HL-60 (cell line): ENCODE measurements at regions not wholly inside any gene's neighbourhood (a gene's known extent, or its start where the extent isn't known, plus 50 kb on each side); places are given as distances from the start of the nearest gene placed in this dataset.
A peak's percentile ranks its signal among the peaks of the same experiment; 100 is the strongest.

Experiments
- DNase-seq, 2 experiments: peaks; one replicate each; pipeline ENCODE4 v3.0.0-alpha.2; 2010 to 2020; ENCODE audit warnings: low read depth in 1 of 2, low spot score in 1 of 2
- H3K27ac ChIP-seq: fragments of 250-450 bp; sonication (Bioruptor Pico); replicated peaks from 2 replicates; pipeline ENCODE4 v1.5.1; 2020; ENCODE audit warnings: mild to moderate bottlenecking, moderate library complexity
- H3K27me3 ChIP-seq: fragments of 250-450 bp; sonication (Bioruptor Pico); 2 replicates; pipeline ENCODE4 v1.5.1; 2021; ENCODE audit warnings: mild to moderate bottlenecking, moderate library complexity; ENCODE audit not compliant: insufficient read depth, poor library complexity, severe bottlenecking
- H3K4me3 ChIP-seq: replicated peaks from 2 replicates; pipeline ENCODE4 v1.5.1; 2011; ENCODE audit warnings: mild to moderate bottlenecking, control low read depth, low read length; ENCODE audit not compliant: insufficient read depth
- GABPA ChIP-seq: IDR thresholded peaks from 2 replicates; pipeline ENCODE4 v1.6.1; 2012; ENCODE audit warnings: low read depth
- POLR2AphosphoS5 ChIP-seq: IDR thresholded peaks from 2 replicates; pipeline ENCODE4 v1.6.1; 2012; ENCODE audit warnings: low read depth
- SPI1 ChIP-seq: IDR thresholded peaks from 2 replicates; pipeline ENCODE4 v1.6.1; 2012; ENCODE audit warnings: low read depth, mild to moderate bottlenecking, borderline replicate concordance
- TF ChIP-seq, protein P1 (sequence below): IDR thresholded peaks from 2 replicates; pipeline ENCODE4 v1.6.1; 2012; ENCODE audit warnings: low read depth; ENCODE audit not compliant: insufficient replicate concordance
- TF ChIP-seq, protein P2 (sequence below): IDR thresholded peaks from one replicate; pipeline ENCODE4 v1.5.1; 2011; ENCODE audit warnings: low read length, control low read depth, inconsistent platforms; ENCODE audit not compliant: insufficient read depth

DNA sequence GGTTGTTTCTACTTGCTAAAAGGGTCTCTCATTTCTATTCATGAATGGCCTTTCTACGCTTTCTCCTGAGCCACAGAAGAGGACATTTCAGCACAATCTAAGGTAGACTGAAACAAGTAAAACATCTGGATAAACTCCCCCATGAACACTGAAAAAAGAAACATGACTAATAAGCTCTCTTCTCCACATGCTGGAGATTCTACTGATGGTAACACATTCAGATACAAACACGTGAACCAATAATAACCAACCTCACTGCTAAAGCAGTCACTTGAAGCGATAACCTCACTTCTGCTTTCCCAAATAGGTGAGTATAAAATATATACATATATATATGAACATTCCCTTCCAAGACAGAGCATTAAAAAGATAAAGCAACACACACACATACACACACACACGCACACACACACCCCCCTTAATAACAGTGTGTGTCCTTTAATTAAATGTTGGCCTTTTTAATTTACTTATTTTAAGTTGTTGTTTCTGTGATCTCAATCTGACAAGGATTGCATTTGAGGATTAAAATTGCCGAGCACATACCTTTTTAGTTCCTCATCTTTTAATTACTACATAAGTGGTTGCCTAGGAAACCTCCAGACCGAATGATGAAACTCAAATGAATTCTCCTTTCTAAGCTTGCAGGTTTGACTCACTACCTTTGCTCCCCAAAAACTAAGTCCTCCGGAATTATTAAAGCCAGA, 292.4 kb upstream of the KLF14 start:
- TF ChIP-seq, protein P1, sequence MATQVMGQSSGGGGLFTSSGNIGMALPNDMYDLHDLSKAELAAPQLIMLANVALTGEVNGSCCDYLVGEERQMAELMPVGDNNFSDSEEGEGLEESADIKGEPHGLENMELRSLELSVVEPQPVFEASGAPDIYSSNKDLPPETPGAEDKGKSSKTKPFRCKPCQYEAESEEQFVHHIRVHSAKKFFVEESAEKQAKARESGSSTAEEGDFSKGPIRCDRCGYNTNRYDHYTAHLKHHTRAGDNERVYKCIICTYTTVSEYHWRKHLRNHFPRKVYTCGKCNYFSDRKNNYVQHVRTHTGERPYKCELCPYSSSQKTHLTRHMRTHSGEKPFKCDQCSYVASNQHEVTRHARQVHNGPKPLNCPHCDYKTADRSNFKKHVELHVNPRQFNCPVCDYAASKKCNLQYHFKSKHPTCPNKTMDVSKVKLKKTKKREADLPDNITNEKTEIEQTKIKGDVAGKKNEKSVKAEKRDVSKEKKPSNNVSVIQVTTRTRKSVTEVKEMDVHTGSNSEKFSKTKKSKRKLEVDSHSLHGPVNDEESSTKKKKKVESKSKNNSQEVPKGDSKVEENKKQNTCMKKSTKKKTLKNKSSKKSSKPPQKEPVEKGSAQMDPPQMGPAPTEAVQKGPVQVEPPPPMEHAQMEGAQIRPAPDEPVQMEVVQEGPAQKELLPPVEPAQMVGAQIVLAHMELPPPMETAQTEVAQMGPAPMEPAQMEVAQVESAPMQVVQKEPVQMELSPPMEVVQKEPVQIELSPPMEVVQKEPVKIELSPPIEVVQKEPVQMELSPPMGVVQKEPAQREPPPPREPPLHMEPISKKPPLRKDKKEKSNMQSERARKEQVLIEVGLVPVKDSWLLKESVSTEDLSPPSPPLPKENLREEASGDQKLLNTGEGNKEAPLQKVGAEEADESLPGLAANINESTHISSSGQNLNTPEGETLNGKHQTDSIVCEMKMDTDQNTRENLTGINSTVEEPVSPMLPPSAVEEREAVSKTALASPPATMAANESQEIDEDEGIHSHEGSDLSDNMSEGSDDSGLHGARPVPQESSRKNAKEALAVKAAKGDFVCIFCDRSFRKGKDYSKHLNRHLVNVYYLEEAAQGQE: no peak
- TF ChIP-seq SPI1: no peak; the same call in 1 of the 2 replicates
- TF ChIP-seq GABPA: no peak
- TF ChIP-seq POLR2AphosphoS5: no peak
- TF ChIP-seq, protein P2, sequence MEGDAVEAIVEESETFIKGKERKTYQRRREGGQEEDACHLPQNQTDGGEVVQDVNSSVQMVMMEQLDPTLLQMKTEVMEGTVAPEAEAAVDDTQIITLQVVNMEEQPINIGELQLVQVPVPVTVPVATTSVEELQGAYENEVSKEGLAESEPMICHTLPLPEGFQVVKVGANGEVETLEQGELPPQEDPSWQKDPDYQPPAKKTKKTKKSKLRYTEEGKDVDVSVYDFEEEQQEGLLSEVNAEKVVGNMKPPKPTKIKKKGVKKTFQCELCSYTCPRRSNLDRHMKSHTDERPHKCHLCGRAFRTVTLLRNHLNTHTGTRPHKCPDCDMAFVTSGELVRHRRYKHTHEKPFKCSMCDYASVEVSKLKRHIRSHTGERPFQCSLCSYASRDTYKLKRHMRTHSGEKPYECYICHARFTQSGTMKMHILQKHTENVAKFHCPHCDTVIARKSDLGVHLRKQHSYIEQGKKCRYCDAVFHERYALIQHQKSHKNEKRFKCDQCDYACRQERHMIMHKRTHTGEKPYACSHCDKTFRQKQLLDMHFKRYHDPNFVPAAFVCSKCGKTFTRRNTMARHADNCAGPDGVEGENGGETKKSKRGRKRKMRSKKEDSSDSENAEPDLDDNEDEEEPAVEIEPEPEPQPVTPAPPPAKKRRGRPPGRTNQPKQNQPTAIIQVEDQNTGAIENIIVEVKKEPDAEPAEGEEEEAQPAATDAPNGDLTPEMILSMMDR: no peak
- DNase-seq: peak; percentile 61 to 74
- Histone ChIP-seq H3K27me3 (no peaks in the 10 kb centered on the region), H3K4me3 (no peak overlapping the region), H3K27ac (peak overlapping the region; percentile 55)

DNA sequence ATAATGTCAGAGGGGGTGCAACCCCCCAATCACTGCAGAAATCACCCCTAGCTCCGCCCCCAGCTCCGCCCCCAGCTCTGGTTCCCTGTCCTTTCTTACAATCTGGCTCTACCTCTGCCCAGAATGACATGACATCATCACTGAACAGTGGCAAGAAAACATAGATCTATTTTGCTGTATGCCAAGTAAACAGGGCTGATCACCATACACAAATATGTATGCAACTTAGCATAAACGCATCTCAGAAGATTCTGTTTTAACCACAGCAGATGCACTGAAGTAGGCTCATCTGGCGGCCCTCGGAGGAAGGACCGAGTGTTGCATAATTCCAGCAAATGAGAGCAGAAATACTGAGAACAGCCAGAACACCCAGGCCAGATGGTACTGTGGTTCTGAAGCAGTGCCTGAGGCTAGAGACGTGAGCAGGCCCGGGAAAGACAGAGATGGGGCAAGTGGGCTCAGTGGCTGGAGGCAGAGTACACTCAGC, 293.3 kb upstream of the KLF14 start:
- Histone ChIP-seq H3K27ac (peak overlapping the region; percentile 55), H3K4me3 (no peak overlapping the region), H3K27me3 (no peaks in the 10 kb centered on the region)
- peak; percentile 68 to 76 for DNase-seq
- TF ChIP-seq POLR2AphosphoS5: peak; percentile 59
- TF ChIP-seq, protein P2: no peak

DNA sequence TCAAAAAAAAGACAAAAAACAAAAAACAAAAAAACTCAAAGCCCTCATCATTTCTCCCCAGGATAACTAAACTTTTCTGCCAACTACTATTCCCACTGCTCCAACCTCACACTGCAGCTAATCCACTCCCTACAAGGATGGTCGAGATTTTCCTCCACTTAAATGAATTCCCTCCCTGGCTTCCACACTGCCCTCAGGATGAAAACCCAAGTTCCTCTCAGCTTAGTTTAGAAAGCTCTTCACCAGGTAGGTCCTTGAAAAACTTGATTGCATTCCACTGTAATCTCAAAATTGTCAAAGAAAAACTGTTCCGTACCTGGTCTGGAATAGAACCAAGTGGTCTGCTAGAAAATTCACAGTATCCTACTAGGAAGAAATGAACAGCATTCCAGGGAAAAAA, 294.3 kb upstream of the KLF14 start:
- no peak for DNase-seq
- no peak overlapping the region for H3K4me3 ChIP-seq
- TF ChIP-seq, protein P2: no peak
- no peak for TF ChIP-seq SPI1
- TF ChIP-seq, protein P1: no peak
- no peak for TF ChIP-seq GABPA
- TF ChIP-seq POLR2AphosphoS5: no peak
- H3K27ac ChIP-seq: no peak overlapping the region
- H3K27me3 ChIP-seq: no peaks in the 10 kb centered on the region

DNA sequence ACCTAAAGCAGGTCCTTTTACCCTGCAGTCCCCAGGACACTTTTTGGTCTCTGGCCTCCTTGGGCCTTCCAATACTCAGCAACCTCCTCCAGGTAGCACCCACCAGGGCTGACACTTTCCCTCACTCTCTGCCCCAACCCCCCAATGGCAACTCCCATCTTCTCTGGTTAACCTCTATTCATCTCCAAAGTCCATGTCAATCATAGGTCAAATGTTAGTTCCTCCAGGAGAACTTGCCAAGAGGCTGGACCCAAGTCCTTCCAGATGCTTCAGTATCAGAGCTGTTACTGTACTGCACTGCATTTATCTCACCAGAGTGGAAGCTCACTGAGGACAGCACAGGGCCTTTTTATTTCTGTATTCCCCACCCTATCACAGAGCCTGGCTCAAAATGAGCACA, 295.0 kb upstream of the KLF14 start:
- Histone ChIP-seq H3K27me3 (no peaks in the 10 kb centered on the region), H3K4me3 (no peak overlapping the region), H3K27ac (no peak overlapping the region)
- TF ChIP-seq, protein P2: no peak
- TF ChIP-seq SPI1: no peak
- no peak for TF ChIP-seq POLR2AphosphoS5
- TF ChIP-seq, protein P1: no peak
- TF ChIP-seq GABPA: no peak
- no peak for DNase-seq
